ENCODE measurements at regions not wholly inside any gene's neighbourhood (a gene's known extent, or its start where the extent isn't known, plus 50 kb on each side); places are given as distances from the start of the nearest gene placed in this dataset.

GRCh38 chr14:42545636-42546035 lies 939.0 kb downstream of the LRFN5 start:
- TF ChIP-seq CTCF (IDR thresholded peaks at IDR 0.05) = no peak
- no peak overlapping the region for H3K27ac Mint-ChIP-seq
- peaks cover 36% of the 10 kb centered on the region for H3K9me3 Mint-ChIP-seq
- 0 out of 2 replicates have a peak, but pooled peaks cover 3% of the 10 kb centered on the region for H3K36me3 Mint-ChIP-seq (ENCODE audit: low read depth)
- H3K4me3 Mint-ChIP-seq = no peak overlapping the region
- no peak for DNase-seq
- no peaks in the 10 kb centered on the region; the same call in 1 of the 2 replicates for H3K27me3 Mint-ChIP-seq (ENCODE audit: insufficient read depth)
- H3K4me1 Mint-ChIP-seq (ENCODE audit: low read depth) = no peaks in the 10 kb centered on the region

- Mint-ChIP-seq H3K9me3 (peaks cover 18% of the 10 kb centered on the region), H3K4me1 (ENCODE audit: low read depth) (no peaks in the 10 kb centered on the region), H3K36me3 (ENCODE audit: low read depth) (no peaks in the 10 kb centered on the region), H3K4me3 (no peak overlapping the region), H3K27ac (no peak overlapping the region), H3K27me3 (ENCODE audit: insufficient read depth) (no peaks in the 10 kb centered on the region)
- no peak for TF ChIP-seq CTCF (IDR thresholded peaks at IDR 0.05)
- no peak for DNase-seq
Measured at GRCh38 chr14:42541535-42542001, 934.9 kb downstream of the LRFN5 start.

- TF ChIP-seq CTCF (IDR thresholded peaks at IDR 0.05) = no peak
- H3K4me3 Mint-ChIP-seq = no peak overlapping the region
- no peaks in the 10 kb centered on the region for H3K4me1 Mint-ChIP-seq (ENCODE audit: low read depth)
- no peak overlapping the region for H3K27ac Mint-ChIP-seq
- DNase-seq = no peak
- H3K27me3 Mint-ChIP-seq (ENCODE audit: insufficient read depth) = no peaks in the 10 kb centered on the region; the same call in 1 of the 2 replicates
- peaks cover 17% of the 10 kb centered on the region for H3K9me3 Mint-ChIP-seq
- H3K36me3 Mint-ChIP-seq (ENCODE audit: low read depth) = no peaks in the 10 kb centered on the region
Measured at GRCh38 chr14:42535397-42535796, 928.7 kb downstream of the LRFN5 start.

- Mint-ChIP-seq H3K27ac (no peak overlapping the region), H3K9me3 (peaks cover 17% of the 10 kb centered on the region), H3K4me3 (no peak overlapping the region), H3K27me3 (ENCODE audit: insufficient read depth) (no peaks in the 10 kb centered on the region; the same call in 1 of the 2 replicates), H3K4me1 (ENCODE audit: low read depth) (no peaks in the 10 kb centered on the region), H3K36me3 (ENCODE audit: low read depth) (no peaks in the 10 kb centered on the region)
- TF ChIP-seq CTCF (IDR thresholded peaks at IDR 0.05) = no peak
- DNase-seq = no peak
Measured at GRCh38 chr14:42533476-42533875, 926.8 kb downstream of the LRFN5 start.

GRCh38 chr14:42532194-42532593 lies 925.5 kb downstream of the LRFN5 start:
- no peak for TF ChIP-seq CTCF (IDR thresholded peaks at IDR 0.05)
- H3K4me1 Mint-ChIP-seq (ENCODE audit: low read depth) = no peaks in the 10 kb centered on the region
- no peak for DNase-seq
- no peaks in the 10 kb centered on the region; the same call in 1 of the 2 replicates for H3K27me3 Mint-ChIP-seq (ENCODE audit: insufficient read depth)
- no peaks in the 10 kb centered on the region for H3K36me3 Mint-ChIP-seq (ENCODE audit: low read depth)
- H3K27ac Mint-ChIP-seq = no peak overlapping the region
- no peak overlapping the region for H3K4me3 Mint-ChIP-seq
- peaks cover 17% of the 10 kb centered on the region for H3K9me3 Mint-ChIP-seq

- no peaks in the 10 kb centered on the region for H3K27me3 Mint-ChIP-seq (ENCODE audit: insufficient read depth)
- H3K9me3 Mint-ChIP-seq = peaks cover 23% of the 10 kb centered on the region
Measured at GRCh38 chr14:42527141-42527540, 920.5 kb downstream of the LRFN5 start.

More at GRCh38 chr14:42527141-42527540, 920.5 kb downstream of the LRFN5 start:
- no peak for DNase-seq
- no peak overlapping the region for H3K27ac Mint-ChIP-seq
- H3K36me3 Mint-ChIP-seq (ENCODE audit: low read depth) = no peaks in the 10 kb centered on the region
- no peaks in the 10 kb centered on the region for H3K4me1 Mint-ChIP-seq (ENCODE audit: low read depth)
- no peak overlapping the region for H3K4me3 Mint-ChIP-seq
- no peak for TF ChIP-seq CTCF (IDR thresholded peaks at IDR 0.05)

All from HFFc6 (cell line).